Calu3 (cell line): ENCODE measurements at regions not wholly inside any gene's neighbourhood (a gene's known extent, or its start where the extent isn't known, plus 50 kb on each side); places are given as distances from the start of the nearest gene placed in this dataset.
A peak's percentile ranks its signal among the peaks of the same experiment; 100 is the strongest.

Experiments used
- BruUV-seq: library from RNA; stranded (reverse); fragments of 400-500 nt; replicated peaks from 2 replicates; lab custom pipeline; 2021; lab: Mats Ljungman, UMichigan
- CTCF ChIA-PET: fragments of 300-600 bp; sonication (Branson Sonifier 250); formaldehyde crosslinking; loops from one replicate; lab custom pipeline; 2022; ENCODE audit warnings: antibody characterized with exemption; lab: Charles Lee
- DNase-seq: peaks from one replicate; pipeline ENCODE4 v3.0.0; 2022
- H3K27ac Mint-ChIP-seq: one replicate; pipeline ENCODE4 v1.8.0; 2022; ENCODE audit warnings: mixed read lengths; ENCODE audit not compliant: unreplicated experiment
- H3K27me3 Mint-ChIP-seq: one replicate; pipeline ENCODE4 v1.8.0; 2022; ENCODE audit warnings: mixed read lengths; ENCODE audit not compliant: unreplicated experiment
- H3K36me3 Mint-ChIP-seq: one replicate; pipeline ENCODE4 v1.8.0; 2022; ENCODE audit warnings: mild to moderate bottlenecking, moderate library complexity, mixed read lengths; ENCODE audit not compliant: insufficient read depth, unreplicated experiment
- H3K4me1 Mint-ChIP-seq: one replicate; pipeline ENCODE4 v1.8.0; 2022; ENCODE audit warnings: mild to moderate bottlenecking, low read depth, mixed read lengths; ENCODE audit not compliant: unreplicated experiment
- H3K4me3 Mint-ChIP-seq: one replicate; pipeline ENCODE4 v1.8.0; 2022; ENCODE audit warnings: mild to moderate bottlenecking, low read depth, moderate library complexity, mixed read lengths; ENCODE audit not compliant: unreplicated experiment
- H3K9me3 Mint-ChIP-seq: one replicate; pipeline ENCODE4 v1.8.0; 2022; ENCODE audit warnings: low read depth, mixed read lengths; ENCODE audit not compliant: unreplicated experiment
- CTCF ChIP-seq: fragments of 200-600 bp; IDR thresholded peaks from one replicate; pipeline ENCODE4 v1.8.0; 2022; ENCODE audit warnings: antibody characterized with exemption; ENCODE audit not compliant: unreplicated experiment
- intact Hi-C: fragments of 100-400 bp; cut with micrococcal nuclease; formaldehyde crosslinking; loops from one replicate; pipeline ENCODE4 v1.10.0; 2022; ENCODE audit not compliant: unreplicated experiment

GRCh38 chr7:119197172-119197876 is 972.8 kb downstream of the ANKRD7 start:
- CTCF ChIA-PET = interaction anchor here (1.4 kb wide), 1 partner anchor 8 kb away, joined by 3 read pairs; no protein-coding TSS in a partner anchor
- DNase-seq = no peak
- intact Hi-C loops = no loop called here
- H3K27ac Mint-ChIP-seq = no peak overlapping the region
- no peaks in the 10 kb centered on the region for H3K9me3 Mint-ChIP-seq
- H3K4me1 Mint-ChIP-seq = no peaks in the 10 kb centered on the region
- BruUV-seq = no TSS peak
- H3K4me3 Mint-ChIP-seq = no peak overlapping the region
- H3K27me3 Mint-ChIP-seq = no peaks in the 10 kb centered on the region
- no peak for TF ChIP-seq CTCF
- H3K36me3 Mint-ChIP-seq = no peaks in the 10 kb centered on the region

GRCh38 chr7:119197877-119198527 is 973.5 kb downstream of the ANKRD7 start:
- Mint-ChIP-seq H3K4me3 (no peak overlapping the region), H3K4me1 (no peaks in the 10 kb centered on the region)
- CTCF ChIA-PET = interaction anchor here (1.4 kb wide), 1 partner anchor 9 kb away, joined by 3 read pairs; no protein-coding TSS in a partner anchor

GRCh38 chr7:119219663-119220062 is 995.2 kb downstream of the ANKRD7 start:
- Mint-ChIP-seq H3K4me1 (no peaks in the 10 kb centered on the region), H3K36me3 (no peaks in the 10 kb centered on the region), H3K9me3 (peaks cover 4% of the 10 kb centered on the region), H3K4me3 (no peak overlapping the region), H3K27ac (no peak overlapping the region), H3K27me3 (no peaks in the 10 kb centered on the region)
- intact Hi-C loops = no loop called here
- CTCF ChIA-PET = no interaction called here
- no TSS peak for BruUV-seq
- DNase-seq = no peak
- TF ChIP-seq CTCF = no peak

More at GRCh38 chr7:119197877-119198527, 973.5 kb downstream of the ANKRD7 start:
- Mint-ChIP-seq H3K27me3 (no peaks in the 10 kb centered on the region), H3K9me3 (no peaks in the 10 kb centered on the region), H3K36me3 (no peaks in the 10 kb centered on the region), H3K27ac (no peak overlapping the region)
- TF ChIP-seq CTCF = peak; percentile 86
- BruUV-seq = no TSS peak
- intact Hi-C loops = loop anchor here (1.0 kb wide), 1 partner anchor 280 kb away; no protein-coding TSS in a partner anchor
- DNase-seq = peak; percentile 41

- no peak for TF ChIP-seq CTCF
- Mint-ChIP-seq H3K9me3 (peaks cover 3% of the 10 kb centered on the region), H3K4me1 (no peaks in the 10 kb centered on the region), H3K4me3 (no peak overlapping the region), H3K27ac (no peak overlapping the region), H3K36me3 (no peaks in the 10 kb centered on the region), H3K27me3 (no peaks in the 10 kb centered on the region)
- no peak for DNase-seq
- CTCF ChIA-PET = no interaction called here
- BruUV-seq = no TSS peak
- intact Hi-C loops = no loop called here
Observed at GRCh38 chr7:119223930-119224329, 999.4 kb downstream of the ANKRD7 start.
